HepG2 (cell line): ENCODE measurements at regions not wholly inside any gene's neighbourhood (a gene's known extent, or its start where the extent isn't known, plus 50 kb on each side); places are given as distances from the start of the nearest gene placed in this dataset.
A peak's percentile ranks its signal among the peaks of the same experiment; 100 is the strongest.

Experiments used
- ATAC-seq: fragments of 200-7000 bp; cut with Tn5 transposase; 3 replicates; pipeline ENCODE4 v1.9.1; 2020; ENCODE audit warnings: mild to moderate bottlenecking, moderate library complexity
- BruUV-seq: library from RNA; stranded (reverse); fragments of 400-500 nt; replicated peaks from 2 replicates; lab custom pipeline; 2021; lab: Mats Ljungman, UMichigan
- CTCF ChIA-PET: fragments of 300-600 bp; formaldehyde crosslinking; extraction: SDS; loops from one replicate; lab custom pipeline; 2021; ENCODE audit warnings: low total read pairs, inconsistent platforms, low intra/inter-chr PET ratio; lab: Yijun Ruan, JAX
- POLR2A ChIA-PET: fragments of 350-600 bp; sonication (Branson Sonifier 250); formaldehyde crosslinking; loops from one replicate; lab custom pipeline; 2020; ENCODE audit warnings: antibody characterized with exemption, inconsistent platforms; lab: Yijun Ruan, JAX
- DNase-seq: peaks from one replicate; pipeline ENCODE4 v3.0.0-alpha.2; 2015; ENCODE audit warnings: low spot score
- FAIRE-seq: peaks from 3 replicates; lab custom pipeline; 2011; peaks lifted over from hg19 to GRCh38; lab: Jason Lieb, UNC
- H2AFZ ChIP-seq: one replicate; pipeline ENCODE4 v1.6.1; 2011; ENCODE audit warnings: low read length, inconsistent platforms
- H3K27ac ChIP-seq: fragments of 300-600 bp; 3 replicates; pipeline ENCODE4 v1.8.0; 2011; ENCODE audit warnings: mixed run types, mild to moderate bottlenecking, mixed read lengths, low read length, inconsistent platforms; ENCODE audit not compliant: insufficient read depth; ENCODE audit errors: extremely low read length
- H3K27me3 ChIP-seq, 2 experiments: fragments of 200-600 bp in 1 of 2; 2 replicates in 1 of 2; 3 replicates in 1 of 2; pipeline versions ENCODE4 v1.6.0 to v1.8.0; 2011; ENCODE audit warnings: low read length in 2 of 2, mild to moderate bottlenecking in 2 of 2, moderate library complexity in 2 of 2, inconsistent platforms in 1 of 2; ENCODE audit not compliant: insufficient read depth in 2 of 2, control insufficient read depth in 1 of 2
- H3K36me3 ChIP-seq, 2 experiments: fragments of 200-600 bp in 1 of 2; replicated peaks in 1 of 2; 2 replicates in 1 of 2; 3 replicates in 1 of 2; pipeline versions ENCODE4 v1.5.1 to v1.8.0; 2011; ENCODE audit warnings: low read length in 2 of 2, inconsistent platforms in 1 of 2; ENCODE audit not compliant: insufficient read depth in 2 of 2, control insufficient read depth in 1 of 2
- H3K4me1 ChIP-seq: 2 replicates; pipeline ENCODE4 v1.5.1; 2012; ENCODE audit warnings: low read length, inconsistent platforms; ENCODE audit not compliant: insufficient read depth
- H3K4me2 ChIP-seq: 2 replicates; pipeline ENCODE4 v1.6.0; 2011; ENCODE audit warnings: low read depth, low read length, inconsistent platforms
- H3K4me3 ChIP-seq, 3 experiments: fragments of 200-600 bp in 1 of 3; sonication (generic), shearing (Covaris generic) in 1 of 3; replicated peaks in 1 of 3; 2 replicates each; pipeline ENCODE4 v1.5.1; 2011 to 2016; ENCODE audit warnings: low read length in 3 of 3, inconsistent platforms in 2 of 3, low read depth in 2 of 3, mild to moderate bottlenecking in 2 of 3, control low read depth in 1 of 3, mixed read lengths in 1 of 3; ENCODE audit not compliant: insufficient read depth in 1 of 3
- H3K79me2 ChIP-seq: one replicate; pipeline ENCODE4 v1.6.1; 2011; ENCODE audit warnings: low read length, inconsistent platforms; ENCODE audit not compliant: insufficient read depth
- H3K9ac ChIP-seq: 2 replicates; pipeline ENCODE4 v1.6.0; 2011; ENCODE audit warnings: mild to moderate bottlenecking, low read depth, low read length, inconsistent platforms; ENCODE audit not compliant: insufficient read depth
- H3K9me3 ChIP-seq: 2 replicates; pipeline ENCODE4 v1.5.1; 2012; ENCODE audit warnings: mild to moderate bottlenecking, low read length
- H4K20me1 ChIP-seq: 2 replicates; pipeline ENCODE4 v1.6.0; 2011; ENCODE audit warnings: inconsistent platforms, mild to moderate bottlenecking, low read length, moderate library complexity; ENCODE audit not compliant: insufficient read depth
- ATF3 ChIP-seq: sonication (generic); formaldehyde crosslinking; IDR thresholded peaks from 2 replicates; pipeline ENCODE4 v1.4.0; 2020; ENCODE audit warnings: missing genetic modification reagents
- HNRNPK ChIP-seq: fragments of 200-400 bp; formaldehyde crosslinking; IDR thresholded peaks from 2 replicates; pipeline ENCODE4 v1.6.1; 2018; ENCODE audit warnings: low read length, low read depth, moderate library complexity, mild to moderate bottlenecking; ENCODE audit not compliant: poor library complexity, severe bottlenecking
- HOXA3 ChIP-seq: sonication (generic); formaldehyde crosslinking; IDR thresholded peaks from 2 replicates; pipeline ENCODE4 v1.5.0; 2020; ENCODE audit warnings: missing genetic modification reagents
- MAFF ChIP-seq: IDR thresholded peaks from 2 replicates; pipeline ENCODE4 v1.6.1; 2011; ENCODE audit warnings: low read depth, low read length, improper control_type of control experiment
- MAFK ChIP-seq, 2 experiments: IDR thresholded peaks in 1 of 2; conservative IDR thresholded peaks in 1 of 2; 2 replicates each; pipeline ENCODE4 v1.6.1; 2011; ENCODE audit warnings: improper control_type of control experiment in 2 of 2, low read length in 2 of 2
- MLX ChIP-seq: IDR thresholded peaks from 2 replicates; pipeline ENCODE4 v1.6.1; 2016
- PAX8 ChIP-seq: sonication (generic); formaldehyde crosslinking; IDR thresholded peaks from 2 replicates; pipeline ENCODE4 v1.8.0; 2022; ENCODE audit warnings: mild to moderate bottlenecking, missing genetic modification reagents, borderline replicate concordance
- ZNF264 ChIP-seq: sonication (generic); formaldehyde crosslinking; IDR thresholded peaks from 2 replicates; pipeline ENCODE4 v1.4.0; 2020; ENCODE audit warnings: missing genetic modification reagents
- ZNF766 ChIP-seq: sonication (generic); formaldehyde crosslinking; IDR thresholded peaks from 2 replicates; pipeline ENCODE4 v1.5.0; 2020; ENCODE audit warnings: missing genetic modification reagents, borderline replicate concordance
- WGBS: methylation state at CpG from one replicate; pipeline ENCODE4 v1.1.6; 2017; ENCODE audit warnings: low lambda C conversion rate; 5-methylcytosine and 5-hydroxymethylcytosine counted together
- in situ Hi-C: cut with HindIII; loops from 2 replicates; pipeline ENCODE4 v1.10.0; 2017; ENCODE audit warnings: low pct_unique_long_range_greater_than_20kb; ENCODE audit not compliant: extremely low pct_ligation_motif_present
- intact Hi-C: fragments of 100-400 bp; cut with micrococcal nuclease; formaldehyde crosslinking; loops from one replicate; pipeline ENCODE4 v1.10.0; 2022; ENCODE audit not compliant: unreplicated experiment
- TF ChIP-seq, protein P1 (sequence below): sonication (generic); formaldehyde crosslinking; IDR thresholded peaks from 2 replicates; pipeline ENCODE4 v1.4.0; 2020; ENCODE audit warnings: missing genetic modification reagents

- no TSS peak for BruUV-seq
- no peaks in the 10 kb centered on the region for H3K9me3 ChIP-seq
- no peak for ATAC-seq
- in situ Hi-C loops = no loop called here
- H3K36me3 ChIP-seq = no peaks in the 10 kb centered on the region
- no peak overlapping the region for H3K27ac ChIP-seq
- no peak overlapping the region for H2AFZ ChIP-seq
- no peaks in the 10 kb centered on the region for H3K4me1 ChIP-seq
- no peak overlapping the region for H3K4me3 ChIP-seq
- CTCF ChIA-PET = no interaction called here
- no peak for TF ChIP-seq MLX (CRISPR knock-in tag)
- TF ChIP-seq ZNF766 = no peak
- TF ChIP-seq, protein P1, sequence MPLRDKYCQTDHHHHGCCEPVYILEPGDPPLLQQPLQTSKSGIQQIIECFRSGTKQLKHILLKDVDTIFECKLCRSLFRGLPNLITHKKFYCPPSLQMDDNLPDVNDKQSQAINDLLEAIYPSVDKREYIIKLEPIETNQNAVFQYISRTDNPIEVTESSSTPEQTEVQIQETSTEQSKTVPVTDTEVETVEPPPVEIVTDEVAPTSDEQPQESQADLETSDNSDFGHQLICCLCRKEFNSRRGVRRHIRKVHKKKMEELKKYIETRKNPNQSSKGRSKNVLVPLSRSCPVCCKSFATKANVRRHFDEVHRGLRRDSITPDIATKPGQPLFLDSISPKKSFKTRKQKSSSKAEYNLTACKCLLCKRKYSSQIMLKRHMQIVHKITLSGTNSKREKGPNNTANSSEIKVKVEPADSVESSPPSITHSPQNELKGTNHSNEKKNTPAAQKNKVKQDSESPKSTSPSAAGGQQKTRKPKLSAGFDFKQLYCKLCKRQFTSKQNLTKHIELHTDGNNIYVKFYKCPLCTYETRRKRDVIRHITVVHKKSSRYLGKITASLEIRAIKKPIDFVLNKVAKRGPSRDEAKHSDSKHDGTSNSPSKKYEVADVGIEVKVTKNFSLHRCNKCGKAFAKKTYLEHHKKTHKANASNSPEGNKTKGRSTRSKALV (CRISPR knock-in tag) = no peak
- POLR2A ChIA-PET = no interaction called here
- H3K4me2 ChIP-seq = no peak overlapping the region
- no peak for FAIRE-seq
- H3K27me3 ChIP-seq = peaks cover 0 to 15% of the 10 kb centered on the region in 2 experiments; a peak in 1 of 5 replicates
- H3K9ac ChIP-seq = no peak overlapping the region
- intact Hi-C loops = no loop called here
- DNase-seq = no peak
- H4K20me1 ChIP-seq = no peaks in the 10 kb centered on the region
- no peaks in the 10 kb centered on the region for H3K79me2 ChIP-seq
- WGBS = 21% methylated on average over 6 of the region's 6 CpGs
These were observed 514.4 kb upstream of the PROK2 start for GRCh38 chr3:72299321-72299802.

GRCh38 chr3:72298201-72299152 is 513.5 kb upstream of the PROK2 start:
- H3K4me2 ChIP-seq = no peak overlapping the region
- ChIA-PET CTCF (no interaction called here), POLR2A (no interaction called here)
- H3K4me1 ChIP-seq = no peaks in the 10 kb centered on the region
- no peaks in the 10 kb centered on the region for H3K79me2 ChIP-seq
- no peak overlapping the region for H2AFZ ChIP-seq
- intact Hi-C loops = no loop called here
- ATAC-seq = no peak
- H3K27ac ChIP-seq = no peak overlapping the region
- no TSS peak for BruUV-seq
- in situ Hi-C loops = no loop called here
- no peak for DNase-seq
- H3K9me3 ChIP-seq = no peaks in the 10 kb centered on the region
- TF ChIP-seq MAFF (0 out of 2 replicates have a peak, but pooled peaks have one; percentile 11), ZNF264 (CRISPR knock-in tag) (no peak), ATF3 (CRISPR knock-in tag) (no peak), PAX8 (CRISPR knock-in tag) (no peak), HNRNPK (no peak), MAFK (conservative IDR thresholded peaks at IDR 0.05 in 1 of 2, IDR thresholded peaks at IDR 0.05 in 1 of 2; ENCODE audit: low read length in 2 of 2) (peak; percentile 32 to 63; a peak in 2 of 4 replicates), HOXA3 (no peak)
- peaks cover 0 to 8% of the 10 kb centered on the region in 2 experiments; a peak in 1 of 5 replicates for H3K27me3 ChIP-seq
- FAIRE-seq = no peak
- H4K20me1 ChIP-seq = no peaks in the 10 kb centered on the region
- 31% methylated on average over 7 of the region's 8 CpGs for WGBS
- no peak overlapping the region for H3K9ac ChIP-seq
- H3K4me3 ChIP-seq = no peak overlapping the region
- no peaks in the 10 kb centered on the region for H3K36me3 ChIP-seq
